ENCODE measurements at regions not wholly inside any gene's neighbourhood (a gene's known extent, or its start where the extent isn't known, plus 50 kb on each side); places are given as distances from the start of the nearest gene placed in this dataset.

DNA sequence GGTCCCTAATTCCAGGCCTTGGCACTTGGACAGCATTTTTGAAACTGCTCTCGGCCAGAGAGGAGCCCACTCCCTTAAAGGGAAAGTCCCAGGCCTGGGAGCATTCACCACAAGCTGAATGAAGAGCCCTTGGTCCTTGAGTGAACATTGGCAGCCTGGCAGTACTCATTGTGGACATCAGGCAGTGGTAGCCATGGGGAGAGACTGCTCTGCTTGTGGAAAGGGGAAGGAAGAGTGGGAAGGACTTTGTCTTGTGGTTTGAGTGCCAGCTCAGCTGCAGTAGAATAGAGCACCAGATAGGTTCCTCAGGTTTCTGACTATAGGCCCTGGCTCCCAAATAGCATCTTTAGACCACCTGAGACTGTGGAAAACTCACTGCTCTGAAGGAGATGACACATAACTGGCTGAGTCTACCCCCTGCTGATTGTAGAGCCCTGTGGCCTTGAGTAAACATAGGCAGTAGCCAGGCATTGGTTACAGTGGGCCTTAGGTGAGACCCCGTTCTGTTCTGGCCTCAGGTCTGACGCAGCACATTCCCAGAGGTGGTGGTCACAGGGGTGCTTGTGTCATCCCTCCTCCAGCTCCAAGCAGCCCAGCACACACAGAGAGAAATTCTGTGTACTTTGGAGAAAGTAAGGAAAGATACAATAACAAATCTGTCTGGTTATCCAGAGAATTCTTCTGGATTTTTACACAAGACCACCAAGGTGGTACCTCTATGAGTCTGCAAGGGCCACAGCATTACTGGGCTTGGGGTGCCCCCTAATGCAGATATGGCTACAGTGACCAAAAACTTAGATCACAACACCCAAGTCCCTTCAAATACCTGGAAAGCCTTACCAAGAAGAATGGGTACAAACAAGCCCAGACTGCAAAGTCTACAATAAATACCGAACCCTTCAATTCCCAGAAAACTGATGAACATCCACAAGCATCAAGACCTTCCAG, 153.8 kb downstream of the GNAI1 start:
- peak; percentile 67 for DNase-seq

DNA sequence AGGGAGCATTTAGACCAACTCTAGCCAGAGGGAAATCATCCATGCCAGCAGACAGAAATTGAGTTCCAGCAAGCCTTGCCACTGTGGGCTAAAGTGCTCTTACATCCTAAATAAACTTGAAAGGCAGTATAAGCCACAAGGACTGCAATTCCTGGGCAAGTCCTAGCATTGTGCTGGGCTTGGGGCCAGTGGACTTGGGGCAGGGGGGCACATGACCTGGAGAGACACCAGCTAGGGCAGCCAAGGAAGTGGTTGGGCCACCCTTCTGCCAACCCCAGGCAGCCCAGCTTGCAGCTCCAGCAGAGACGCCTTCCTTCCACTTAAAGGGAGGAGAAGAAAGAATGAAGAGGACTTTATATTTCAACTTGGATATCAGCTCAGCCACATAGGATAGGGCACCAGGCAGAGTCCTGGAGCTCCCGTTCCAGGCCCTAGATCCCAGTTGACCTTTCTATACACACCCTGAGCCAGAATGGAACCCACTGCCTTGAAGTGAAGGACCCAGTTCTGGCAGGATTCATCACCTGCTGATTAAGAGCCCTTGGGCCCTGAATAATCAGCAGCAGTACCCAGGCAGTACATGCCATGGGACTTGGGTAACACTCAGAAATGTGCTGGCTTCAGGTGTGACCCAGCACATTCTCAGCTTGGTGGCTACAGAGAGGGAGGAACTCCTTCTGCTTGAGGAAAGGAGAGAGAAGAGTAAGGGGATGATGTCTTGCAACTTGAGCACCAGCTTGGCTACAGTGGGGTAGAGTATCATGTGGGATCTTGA, 153.0 kb downstream of the GNAI1 start:
- DNase-seq: no peak

DNA sequence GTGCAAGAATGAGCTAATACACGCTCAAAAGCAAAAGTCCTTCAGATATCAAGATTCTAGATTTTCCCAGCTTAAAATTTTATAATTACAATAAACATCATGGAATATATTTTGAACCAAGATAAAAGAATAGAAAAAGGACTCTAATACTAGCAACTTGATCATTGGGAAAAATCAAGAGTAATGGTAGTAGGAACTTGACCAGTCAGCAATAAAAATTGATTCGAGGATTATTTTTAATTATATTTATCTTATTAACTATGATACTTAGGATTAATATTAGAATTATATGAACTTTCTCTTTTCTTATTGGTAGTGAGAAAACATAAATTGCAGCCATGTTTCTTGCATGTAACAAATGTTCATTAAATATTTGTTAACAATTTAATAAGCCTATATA, 152.0 kb downstream of the GNAI1 start:
- no peak for DNase-seq

DNA sequence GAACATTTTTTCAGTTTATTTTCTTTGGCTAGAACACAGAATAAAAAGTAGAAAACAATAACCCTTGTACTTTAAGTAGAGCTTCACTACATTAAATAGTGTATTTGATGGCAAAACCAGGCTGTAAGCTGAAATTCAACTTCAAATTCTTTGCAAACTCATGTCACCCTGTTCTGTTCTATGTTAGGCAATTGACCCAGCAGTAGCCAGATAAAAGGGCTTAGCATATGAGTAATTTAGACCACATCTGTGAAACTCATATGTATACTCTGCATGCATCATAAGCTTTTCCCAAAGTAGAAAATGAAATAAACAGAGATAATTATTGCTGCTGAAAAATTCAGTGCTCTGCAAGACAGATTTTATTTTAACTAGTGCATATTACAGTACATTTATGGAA, 150.2 kb downstream of the GNAI1 start:
- DNase-seq: no peak

DNA sequence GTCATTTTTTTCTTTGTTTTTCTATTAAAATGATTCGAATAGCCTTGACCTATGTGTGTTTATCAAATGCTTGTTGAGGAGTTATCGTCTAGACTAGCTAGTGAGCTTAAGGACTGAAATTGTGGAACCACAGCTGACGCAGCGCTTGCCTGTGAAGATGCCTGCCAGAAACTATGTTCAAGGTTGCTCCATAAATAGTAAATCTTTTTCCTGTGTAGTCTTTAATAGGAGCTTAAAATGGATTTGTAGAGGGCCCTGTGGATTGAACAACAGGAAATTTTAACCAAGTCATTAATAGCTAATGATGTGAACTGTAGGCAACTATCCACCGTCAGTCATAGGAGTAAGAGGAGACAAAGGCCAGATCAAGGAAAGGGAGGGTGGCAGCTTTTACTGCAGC, 145.1 kb downstream of the GNAI1 start:
- DNase-seq: no peak

DNA sequence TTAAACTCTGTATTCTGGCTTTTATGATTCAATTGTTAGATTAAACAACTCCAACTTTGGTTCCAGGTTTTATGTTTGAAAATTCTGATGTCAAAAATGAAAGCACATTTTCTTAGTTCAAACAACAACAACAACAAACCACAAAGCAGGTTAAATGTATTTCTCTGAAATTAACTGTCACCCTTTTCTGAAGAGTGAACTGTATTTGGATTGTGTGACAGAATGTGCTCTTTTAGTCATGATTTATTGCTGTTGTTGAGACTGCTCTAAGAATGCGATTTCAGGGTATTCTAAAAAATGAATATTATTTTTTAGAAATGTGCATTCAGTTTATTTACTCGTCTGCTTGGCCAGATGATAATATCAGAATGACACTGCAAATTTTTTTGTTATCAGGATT, 144.1 kb downstream of the GNAI1 start:
- DNase-seq: no peak

DNA sequence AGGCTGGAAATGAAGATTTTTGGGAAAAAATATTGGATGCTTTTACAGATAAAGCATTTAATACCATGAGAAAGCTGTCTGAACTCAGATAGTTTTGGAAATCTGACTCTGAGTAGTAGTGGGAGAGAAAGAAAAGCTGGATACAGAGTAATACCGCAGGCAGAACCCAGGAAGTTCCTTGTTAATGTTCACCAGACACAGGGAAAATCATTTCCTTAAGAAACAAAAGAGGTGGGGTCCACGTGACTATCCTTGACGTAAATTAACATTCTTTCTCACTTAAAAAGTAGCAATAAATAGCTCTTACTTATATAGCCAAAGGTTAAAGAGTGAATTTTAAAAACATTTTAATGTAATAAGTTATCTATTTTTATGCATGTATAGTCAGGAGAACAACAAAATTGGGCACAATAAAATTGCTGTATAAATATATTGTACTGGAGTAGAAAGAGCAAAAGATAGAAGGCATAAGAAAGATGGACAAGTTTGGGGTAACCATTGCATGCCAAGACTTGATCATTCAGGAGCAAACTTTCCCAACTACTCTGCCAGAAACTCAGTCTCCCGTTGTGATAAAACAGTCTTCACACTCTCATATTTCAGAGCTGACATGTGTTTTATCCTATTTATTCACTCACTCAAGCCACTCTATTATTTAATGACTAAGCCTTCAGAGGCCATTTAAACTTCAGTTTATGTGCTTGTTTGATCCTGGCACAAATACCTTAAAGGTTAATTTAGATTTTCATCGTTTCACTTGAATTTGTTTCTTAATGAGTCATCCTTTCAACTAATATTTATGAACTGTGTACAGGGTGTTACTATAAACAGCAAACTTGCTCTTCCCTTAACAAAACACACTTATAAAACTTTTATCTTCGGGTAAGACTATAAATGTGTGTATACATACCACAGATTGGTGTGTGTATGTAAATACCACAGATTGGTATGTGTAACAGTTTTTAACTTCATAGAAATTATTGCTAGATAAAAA, 143.1 kb downstream of the GNAI1 start:
- no peak for DNase-seq
